ENCODE measurements at regions not wholly inside any gene's neighbourhood (a gene's known extent, or its start where the extent isn't known, plus 50 kb on each side); places are given as distances from the start of the nearest gene placed in this dataset.

DNA sequence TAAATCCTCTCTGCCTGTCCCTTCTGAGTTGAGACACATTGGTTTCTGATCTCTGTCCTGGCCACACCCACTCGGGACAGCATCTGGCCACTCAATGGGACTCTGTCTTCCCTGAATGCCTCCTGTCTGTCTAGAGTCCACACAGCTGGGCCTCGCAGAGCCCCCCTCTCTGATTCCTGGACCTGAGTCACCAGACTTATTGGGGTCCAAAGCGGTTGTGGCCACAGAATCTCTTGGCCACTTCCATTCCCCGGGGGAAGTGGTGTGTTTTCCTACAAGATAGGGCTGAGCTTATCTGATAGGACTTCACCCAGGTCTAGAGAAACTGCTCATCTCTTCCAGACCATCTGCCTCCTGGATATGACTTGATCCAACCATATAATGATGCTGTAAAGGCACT, 57.4 kb upstream of the WNT11 start:
- intact Hi-C loops (cut with micrococcal nuclease) = no loop called here
- no peaks in the 10 kb centered on the region for H3K36me3 ChIP-seq (ENCODE audit: control insufficient read depth in 2 of 3, insufficient read depth in 3 of 3, low read length in 3 of 3)
- DNase-seq = no peak
- H3K27ac ChIP-seq (ENCODE audit: low read depth, low read length) = no peak overlapping the region
- no peaks in the 10 kb centered on the region for H3K4me1 ChIP-seq (ENCODE audit: control insufficient read depth in 2 of 2, insufficient read depth in 2 of 2, low read length in 2 of 2)
- ATAC-seq = no peak
- Mint-ChIP-seq H3K36me3 (no peaks in the 10 kb centered on the region), H3K4me3 (no peak overlapping the region), H3K27me3 (peaks cover 0 to 23% (median 0%) of the 10 kb centered on the region in 5 donors), H3K27ac (no peak overlapping the region), H3K4me1 (peaks cover 0 to 2% (median 0%) of the 10 kb centered on the region in 7 donors), H3K9me3 (peaks cover 0 to 4% (median 0%) of the 10 kb centered on the region in 11 donors)
- H3K4me3 ChIP-seq (ENCODE audit: low read length) = no peak overlapping the region
- CTCF ChIA-PET = no interaction called here
- POLR2A ChIA-PET = no interaction called here
- H3K27me3 ChIP-seq (ENCODE audit: control insufficient read depth in 2 of 2, insufficient read depth in 2 of 2, low read length in 2 of 2) = no peaks in the 10 kb centered on the region
- no peaks in the 10 kb centered on the region for H3K9me3 ChIP-seq (ENCODE audit: control insufficient read depth in 2 of 3, low read length in 3 of 3)

DNA sequence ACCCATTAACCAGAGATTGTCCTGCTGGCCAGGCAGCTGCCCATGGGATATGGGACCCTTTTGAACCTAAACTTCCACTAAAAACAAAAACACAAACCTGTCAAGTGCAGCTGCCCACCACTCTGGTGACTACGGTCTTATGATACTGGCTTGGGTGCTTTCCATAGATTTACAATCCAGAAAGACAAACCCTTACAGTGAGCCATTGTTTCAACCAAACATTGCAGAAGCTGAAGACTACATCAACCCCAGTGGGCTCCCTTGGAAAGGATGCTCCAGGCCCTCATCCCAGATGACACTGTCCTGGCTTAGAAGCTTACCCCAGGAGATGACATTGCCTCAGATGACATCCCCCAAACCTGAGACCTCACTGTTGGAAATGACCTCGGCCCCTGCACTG, 56.9 kb upstream of the WNT11 start:
- H3K27ac Mint-ChIP-seq = no peak overlapping the region
- ChIA-PET CTCF (no interaction called here), POLR2A (no interaction called here)
- Histone ChIP-seq H3K27me3 (ENCODE audit: control insufficient read depth in 2 of 2, insufficient read depth in 2 of 2, low read length in 2 of 2) (no peaks in the 10 kb centered on the region), H3K4me1 (ENCODE audit: control insufficient read depth in 2 of 2, insufficient read depth in 2 of 2, low read length in 2 of 2) (no peaks in the 10 kb centered on the region), H3K9me3 (ENCODE audit: control insufficient read depth in 2 of 3, low read length in 3 of 3) (no peaks in the 10 kb centered on the region), H3K4me3 (ENCODE audit: low read length) (no peak overlapping the region), H3K36me3 (ENCODE audit: control insufficient read depth in 2 of 3, insufficient read depth in 3 of 3, low read length in 3 of 3) (no peaks in the 10 kb centered on the region), H3K27ac (ENCODE audit: low read depth, low read length) (no peak overlapping the region)
- H3K27me3 Mint-ChIP-seq = peaks cover 0 to 24% (median 0%) of the 10 kb centered on the region in 5 donors
- peaks cover 0 to 2% (median 0%) of the 10 kb centered on the region in 7 donors for H3K4me1 Mint-ChIP-seq
- no peaks in the 10 kb centered on the region for H3K36me3 Mint-ChIP-seq
- H3K4me3 Mint-ChIP-seq = no peak overlapping the region
- no peaks in the 10 kb centered on the region for H3K9me3 Mint-ChIP-seq
- no peak for ATAC-seq
- intact Hi-C loops (cut with micrococcal nuclease) = no loop called here
- DNase-seq = no peak

DNA sequence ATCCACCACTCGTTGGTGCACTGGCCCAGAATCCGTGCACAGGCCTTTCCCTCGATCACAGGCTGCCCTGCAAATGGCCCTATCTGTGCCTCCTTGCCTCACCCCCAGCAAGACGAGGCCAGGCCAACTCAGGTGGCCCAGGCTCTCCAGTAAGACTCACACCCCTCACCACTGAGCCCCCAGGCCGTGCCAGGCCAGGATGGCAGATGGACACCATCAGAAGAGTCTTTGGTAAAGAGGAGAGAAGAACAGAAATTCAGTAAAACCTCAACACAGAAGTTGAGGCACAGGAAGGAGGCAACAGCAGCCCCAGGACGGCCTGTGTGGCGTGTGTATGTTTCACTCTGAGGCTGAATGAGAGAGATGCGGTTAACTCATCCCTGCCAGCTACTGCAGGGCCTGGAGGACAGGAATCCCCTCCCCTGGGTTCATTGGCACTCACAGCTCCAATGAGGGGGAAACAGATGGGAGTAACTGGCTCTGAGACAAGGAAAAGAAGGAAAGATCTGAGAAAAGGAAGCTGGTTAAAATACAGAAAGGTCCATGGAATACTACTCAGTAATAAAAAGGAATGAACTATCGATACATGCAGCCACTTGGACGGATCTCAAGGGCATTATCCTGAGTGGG, 54.1 kb upstream of the WNT11 start:
- intact Hi-C loops (cut with micrococcal nuclease) = no loop called here
- DNase-seq (no peak), ATAC-seq (no peak)
- Histone ChIP-seq H3K27me3 (ENCODE audit: control insufficient read depth in 2 of 2, insufficient read depth in 2 of 2, low read length in 2 of 2) (no peaks in the 10 kb centered on the region), H3K4me1 (ENCODE audit: control insufficient read depth in 2 of 2, insufficient read depth in 2 of 2, low read length in 2 of 2) (no peaks in the 10 kb centered on the region), H3K36me3 (ENCODE audit: control insufficient read depth in 2 of 3, insufficient read depth in 3 of 3, low read length in 3 of 3) (no peaks in the 10 kb centered on the region), H3K9me3 (ENCODE audit: control insufficient read depth in 2 of 3, low read length in 3 of 3) (no peaks in the 10 kb centered on the region), H3K27ac (ENCODE audit: low read depth, low read length) (no peak overlapping the region), H3K4me3 (ENCODE audit: low read length) (no peak overlapping the region)
- no peak overlapping the region for H3K4me3 Mint-ChIP-seq
- ChIA-PET POLR2A (no interaction called here), CTCF (no interaction called here)
- peaks cover 0 to 2% (median 0%) of the 10 kb centered on the region in 7 donors for H3K4me1 Mint-ChIP-seq
- peaks cover 0 to 24% (median 0%) of the 10 kb centered on the region in 5 donors for H3K27me3 Mint-ChIP-seq
- no peak overlapping the region for H3K27ac Mint-ChIP-seq
- no peaks in the 10 kb centered on the region for H3K9me3 Mint-ChIP-seq
- no peaks in the 10 kb centered on the region for H3K36me3 Mint-ChIP-seq

DNA sequence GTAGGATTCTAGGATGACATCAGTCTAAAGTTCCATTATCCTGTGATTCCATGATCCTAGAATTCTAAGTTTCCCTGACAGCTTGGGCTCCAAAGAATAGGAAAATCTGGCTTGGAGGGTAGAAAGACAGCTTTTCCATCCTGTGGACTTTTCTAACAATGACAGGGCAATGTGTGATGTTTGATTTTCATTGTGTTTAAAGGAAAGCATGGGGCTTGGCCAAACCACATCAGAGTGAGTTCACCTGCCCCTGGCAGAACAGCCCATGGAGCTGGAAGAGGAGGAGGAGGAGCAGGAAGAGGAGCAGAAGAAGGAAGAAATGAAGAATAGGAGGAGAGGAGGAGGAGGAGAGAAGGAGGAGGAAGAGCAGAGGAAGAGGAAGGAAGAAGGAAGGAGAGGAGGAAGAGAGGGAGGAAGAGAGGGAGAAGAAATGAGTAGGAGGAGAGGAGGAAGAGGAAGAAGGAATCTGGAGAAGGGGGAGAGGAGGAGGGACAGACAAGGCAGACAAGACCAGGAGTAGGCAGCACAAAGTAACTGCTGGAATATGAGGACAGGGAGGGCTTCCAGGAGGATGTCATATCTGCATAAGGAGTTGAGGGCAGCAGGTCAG, 53.1 kb upstream of the WNT11 start:
- ATAC-seq (no peak), DNase-seq (no peak)
- Mint-ChIP-seq H3K9me3 (no peaks in the 10 kb centered on the region), H3K27ac (no peak overlapping the region), H3K4me3 (no peak overlapping the region), H3K27me3 (peaks cover 0 to 24% (median 0%) of the 10 kb centered on the region in 5 donors), H3K36me3 (no peaks in the 10 kb centered on the region), H3K4me1 (peaks cover 0 to 2% (median 0%) of the 10 kb centered on the region in 7 donors)
- intact Hi-C loops (cut with micrococcal nuclease) = no loop called here
- Histone ChIP-seq H3K27ac (ENCODE audit: low read depth, low read length) (no peak overlapping the region), H3K4me1 (ENCODE audit: control insufficient read depth in 2 of 2, insufficient read depth in 2 of 2, low read length in 2 of 2) (no peaks in the 10 kb centered on the region), H3K27me3 (ENCODE audit: control insufficient read depth in 2 of 2, insufficient read depth in 2 of 2, low read length in 2 of 2) (no peaks in the 10 kb centered on the region), H3K4me3 (ENCODE audit: low read length) (no peak overlapping the region), H3K9me3 (ENCODE audit: control insufficient read depth in 2 of 3, low read length in 3 of 3) (no peaks in the 10 kb centered on the region), H3K36me3 (ENCODE audit: control insufficient read depth in 2 of 3, insufficient read depth in 3 of 3, low read length in 3 of 3) (no peaks in the 10 kb centered on the region)
- POLR2A ChIA-PET = no interaction called here
- CTCF ChIA-PET = no interaction called here

DNA sequence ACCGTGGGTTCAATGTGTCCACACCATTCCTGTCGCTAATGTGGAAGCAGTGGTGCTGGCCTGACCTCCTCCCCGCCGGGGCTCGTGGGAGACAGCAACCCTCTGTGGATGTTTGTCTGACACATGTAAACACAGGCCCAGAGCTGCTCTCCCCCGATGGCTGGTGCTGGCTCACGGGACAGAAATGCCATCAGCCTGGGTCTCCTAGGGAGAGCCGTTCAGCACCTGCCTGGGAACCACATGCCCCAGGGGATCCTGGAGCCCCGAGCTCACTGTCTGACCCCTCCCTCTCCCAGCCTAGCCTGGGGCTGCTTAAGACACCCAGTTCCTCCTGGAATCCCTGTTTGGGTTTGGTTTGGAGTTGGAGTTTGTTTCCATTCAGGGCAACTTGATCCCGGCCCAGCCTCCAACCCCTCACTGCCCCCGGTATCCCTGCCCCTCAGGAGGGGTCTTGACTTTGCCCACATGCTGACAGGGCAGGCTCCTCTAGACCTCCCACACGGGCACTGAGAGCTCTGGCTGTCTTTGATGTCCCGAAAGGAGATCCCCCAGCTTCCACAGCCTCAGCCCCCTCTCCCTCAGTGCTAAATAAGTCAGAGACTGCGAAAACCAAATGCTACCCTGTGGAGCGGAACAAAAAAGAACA, 50.9 kb upstream of the WNT11 start:
- Histone ChIP-seq H3K27ac (ENCODE audit: low read depth, low read length) (no peak overlapping the region), H3K9me3 (ENCODE audit: control insufficient read depth in 2 of 3, low read length in 3 of 3) (no peaks in the 10 kb centered on the region), H3K36me3 (ENCODE audit: control insufficient read depth in 2 of 3, insufficient read depth in 3 of 3, low read length in 3 of 3) (no peaks in the 10 kb centered on the region), H3K4me1 (ENCODE audit: control insufficient read depth in 2 of 2, insufficient read depth in 2 of 2, low read length in 2 of 2) (no peaks in the 10 kb centered on the region), H3K27me3 (ENCODE audit: control insufficient read depth in 2 of 2, insufficient read depth in 2 of 2, low read length in 2 of 2) (no peaks in the 10 kb centered on the region), H3K4me3 (ENCODE audit: low read length) (no peak overlapping the region)
- Mint-ChIP-seq H3K4me3 (no peak overlapping the region), H3K27me3 (peaks cover 0 to 19% (median 2%) of the 10 kb centered on the region in 5 donors), H3K27ac (no peak overlapping the region), H3K4me1 (peaks cover 0 to 2% (median 0%) of the 10 kb centered on the region in 7 donors), H3K9me3 (no peaks in the 10 kb centered on the region), H3K36me3 (no peaks in the 10 kb centered on the region)
- CTCF ChIA-PET = no interaction called here
- ATAC-seq = no peak
- POLR2A ChIA-PET = no interaction called here
- DNase-seq = no peak
- intact Hi-C loops (cut with micrococcal nuclease) = no loop called here

DNA sequence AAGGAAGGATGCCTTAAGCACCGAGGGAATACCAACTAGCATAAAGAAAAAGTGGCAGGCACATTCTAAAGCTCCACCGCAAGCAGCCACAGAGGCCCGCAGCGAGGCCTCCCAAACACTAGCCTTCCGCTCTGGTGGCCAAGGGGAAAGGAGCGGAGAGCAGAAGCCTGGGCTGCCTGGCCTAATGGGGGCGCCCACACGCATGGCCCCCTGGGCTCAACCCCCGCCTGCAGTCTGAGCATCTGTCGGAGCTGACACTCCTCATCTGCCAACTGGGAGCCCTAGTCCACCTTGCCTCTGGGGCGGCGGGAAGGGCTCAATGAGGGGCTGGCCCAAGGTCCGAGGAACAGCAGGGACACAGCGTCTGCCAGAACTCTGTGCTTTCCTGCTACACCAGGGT, 50.1 kb upstream of the WNT11 start:
- Mint-ChIP-seq H3K27ac (no peak overlapping the region), H3K27me3 (peaks cover 0 to 23% (median 8%) of the 10 kb centered on the region in 5 donors), H3K4me3 (no peak overlapping the region), H3K4me1 (peaks cover 0 to 3% (median 0%) of the 10 kb centered on the region in 7 donors), H3K9me3 (peaks cover 0 to 4% (median 2%) of the 10 kb centered on the region in 11 donors), H3K36me3 (no peaks in the 10 kb centered on the region)
- DNase-seq = no peak
- no peak overlapping the region for H3K4me3 ChIP-seq (ENCODE audit: low read length)
- ChIA-PET CTCF (no interaction called here), POLR2A (no interaction called here)
- H3K36me3 ChIP-seq (ENCODE audit: control insufficient read depth in 2 of 3, insufficient read depth in 3 of 3, low read length in 3 of 3) = no peaks in the 10 kb centered on the region
- H3K27ac ChIP-seq (ENCODE audit: low read depth, low read length) = no peak overlapping the region
- no peak for ATAC-seq
- no peaks in the 10 kb centered on the region for H3K27me3 ChIP-seq (ENCODE audit: control insufficient read depth in 2 of 2, insufficient read depth in 2 of 2, low read length in 2 of 2)
- H3K4me1 ChIP-seq (ENCODE audit: control insufficient read depth in 2 of 2, insufficient read depth in 2 of 2, low read length in 2 of 2) = no peaks in the 10 kb centered on the region
- H3K9me3 ChIP-seq (ENCODE audit: control insufficient read depth in 2 of 3, low read length in 3 of 3) = peaks cover 0 to 2% (median 0%) of the 10 kb centered on the region in 3 experiments
- intact Hi-C loops (cut with micrococcal nuclease) = no loop called here

All from naive thymus-derived CD4-positive, alpha-beta T cell (primary cell).